HG03442 (cell line): ENCODE measurements at regions not wholly inside any gene's neighbourhood (a gene's known extent, or its start where the extent isn't known, plus 50 kb on each side); places are given as distances from the start of the nearest gene placed in this dataset.

Experiments used
- ATAC-seq: cut with Tn5 transposase; IDR thresholded peaks from one replicate; pipeline ENCODE4 v1.9.1; 2021; ENCODE audit warnings: mild to moderate bottlenecking, moderate library complexity; ENCODE audit not compliant: unreplicated experiment

DNA sequence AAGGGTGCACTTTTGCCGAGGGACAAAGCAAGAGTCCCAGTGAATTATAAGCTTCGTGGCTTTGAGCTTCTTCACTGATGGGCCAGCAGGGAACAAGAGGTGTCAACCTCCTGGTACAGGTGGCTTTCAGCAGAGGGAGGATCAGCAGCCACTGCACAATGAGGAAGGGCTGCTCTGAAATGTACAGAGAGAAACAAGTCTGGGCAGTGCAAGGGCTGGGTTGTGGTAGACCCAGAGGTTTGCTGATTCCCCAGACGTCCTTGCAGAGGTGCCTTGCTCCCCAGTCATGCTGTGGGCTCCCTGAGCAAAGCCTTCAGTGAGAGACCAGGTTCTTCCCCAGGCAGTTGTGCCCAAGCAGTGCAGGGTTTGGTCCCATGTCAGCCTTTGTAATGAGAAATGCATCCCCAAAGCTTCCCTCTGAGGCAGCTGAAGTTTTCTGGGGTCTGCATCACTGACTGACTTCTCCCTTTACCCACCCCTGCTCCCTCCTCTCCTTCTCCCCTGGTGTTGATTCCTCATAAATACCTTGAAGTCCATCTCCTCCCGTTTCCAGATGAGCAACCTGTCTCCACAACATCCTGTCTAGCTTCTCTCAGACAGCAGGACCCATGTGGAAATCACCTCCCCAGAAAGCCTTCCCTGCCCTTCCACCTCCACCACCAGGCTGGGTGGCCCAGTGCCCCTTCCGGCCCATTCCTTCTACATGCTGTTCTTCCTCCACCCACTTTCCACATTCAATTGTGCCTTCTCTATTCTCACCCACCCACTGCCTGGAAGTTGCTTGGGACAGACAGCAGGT lies 599.6 kb upstream of the ADAMTS16 start:
- ATAC-seq: no peak

- ATAC-seq: no peak
Observed at GRCh38 chr5:4541334-4541733, 598.8 kb upstream of the ADAMTS16 start.

- ATAC-seq: no peak
Observed at GRCh38 chr5:4542145-4542778, 597.9 kb upstream of the ADAMTS16 start.

- ATAC-seq: no peak
Observed at GRCh38 chr5:4544049-4544670, 596.0 kb upstream of the ADAMTS16 start.

DNA sequence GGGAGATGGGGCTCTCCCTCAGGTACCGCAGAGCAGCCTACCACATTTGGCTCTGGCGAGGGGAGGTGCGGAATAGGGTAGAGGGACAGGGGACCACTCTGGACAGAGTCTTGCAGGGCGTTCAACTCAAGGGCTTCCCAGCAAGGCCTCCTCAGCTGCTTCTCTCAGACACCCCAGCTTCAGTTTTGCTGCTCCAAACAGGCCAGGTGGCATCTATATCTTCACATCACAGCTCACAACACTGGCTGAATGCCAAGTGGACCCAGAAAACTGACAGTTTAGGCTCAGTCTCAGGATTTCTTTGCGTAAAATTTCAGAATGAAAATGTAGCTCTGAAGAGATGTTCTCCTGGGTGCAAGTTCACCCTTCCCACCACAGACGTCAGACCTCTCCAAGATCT lies 592.6 kb upstream of the ADAMTS16 start:
- ATAC-seq: no peak

GRCh38 chr5:4548341-4548740 lies 591.8 kb upstream of the ADAMTS16 start:
- no peak for ATAC-seq

- no peak for ATAC-seq
Observed at GRCh38 chr5:4549351-4549750, 590.8 kb upstream of the ADAMTS16 start.

DNA sequence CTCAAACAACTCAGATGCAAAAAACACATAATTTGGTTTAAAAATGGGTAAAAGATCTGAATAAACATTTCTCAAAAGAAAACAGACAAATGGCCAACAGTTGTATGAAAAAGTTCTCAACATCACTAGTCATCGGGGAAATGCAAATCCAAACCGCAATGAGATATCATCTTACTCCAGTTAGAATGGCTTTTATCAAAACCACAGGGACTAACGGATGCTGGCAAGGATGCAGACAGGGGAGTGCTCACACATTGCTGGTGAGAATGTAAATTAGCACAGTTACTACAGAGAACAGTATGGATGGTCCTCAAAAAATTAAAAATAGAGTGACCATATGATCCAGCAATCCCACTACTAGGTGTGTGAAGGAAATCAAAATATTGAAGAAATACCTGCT lies 589.1 kb upstream of the ADAMTS16 start:
- no peak for ATAC-seq

DNA sequence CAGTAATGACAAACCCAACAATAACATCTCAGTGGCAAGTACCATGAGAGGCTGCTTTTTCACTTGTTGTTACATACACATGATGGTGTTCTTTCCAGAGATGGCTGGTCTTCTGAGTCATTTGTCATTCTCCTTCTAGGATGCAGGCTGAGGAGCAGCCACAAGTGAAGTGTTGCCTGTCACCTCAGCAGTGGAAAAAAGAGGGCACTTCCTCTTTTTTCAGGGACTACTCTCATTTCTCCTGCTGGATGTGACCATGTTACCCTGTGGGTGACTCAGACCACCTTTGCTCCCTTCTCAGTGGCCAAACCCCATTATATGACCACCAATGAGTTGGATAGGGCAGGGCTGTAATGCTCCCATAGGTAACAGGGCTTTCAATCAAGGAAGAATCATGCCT lies 587.0 kb upstream of the ADAMTS16 start:
- ATAC-seq: no peak

DNA sequence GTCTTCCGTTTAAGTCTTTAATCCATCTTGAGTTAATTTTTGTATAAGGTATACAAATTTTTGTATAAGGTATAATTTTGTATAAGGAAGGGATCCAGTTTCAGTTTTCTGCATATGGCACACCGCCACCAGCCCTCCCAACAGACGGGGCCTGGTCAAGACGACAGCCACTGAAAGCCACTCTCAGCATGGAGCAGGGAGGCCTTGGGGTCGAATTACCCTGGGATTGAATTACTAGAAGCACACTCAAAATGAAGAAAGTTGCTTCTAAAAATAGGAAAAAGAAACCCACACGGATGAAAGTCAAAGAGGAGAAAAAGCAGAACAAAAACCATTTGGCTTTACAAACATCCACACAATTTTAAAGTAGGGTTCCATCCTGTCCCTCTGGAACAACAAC lies 586.2 kb upstream of the ADAMTS16 start:
- ATAC-seq: no peak

DNA sequence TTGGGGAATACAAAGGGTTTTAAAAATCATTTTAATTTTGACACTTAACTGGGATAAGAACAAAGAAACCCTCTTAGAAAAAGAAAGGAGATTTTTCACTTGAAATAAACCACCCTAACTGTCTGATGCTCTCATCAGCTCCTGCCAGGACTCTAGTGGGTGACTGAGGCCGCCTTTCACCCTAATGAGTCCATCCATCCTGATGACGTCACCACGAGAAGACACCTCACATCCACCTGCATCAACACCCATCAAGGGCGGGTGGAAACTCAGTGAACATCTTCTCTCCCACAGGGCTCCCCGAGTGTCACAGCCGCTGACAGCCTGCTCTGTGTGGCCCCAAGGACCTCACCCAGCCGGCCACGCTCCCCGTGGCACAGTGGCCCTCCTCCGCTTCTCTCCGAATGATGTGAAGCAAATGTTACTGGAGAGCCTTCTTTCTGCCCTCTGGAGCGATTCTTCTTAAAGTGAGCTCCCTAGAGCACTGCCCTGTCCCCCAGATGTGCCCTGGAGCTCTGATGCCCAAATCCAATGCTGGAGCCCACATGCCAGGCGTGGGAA lies 584.3 kb upstream of the ADAMTS16 start:
- ATAC-seq: no peak

GRCh38 chr5:4561403-4561802 lies 578.7 kb upstream of the ADAMTS16 start:
- no peak for ATAC-seq

- ATAC-seq: no peak
Observed at GRCh38 chr5:4563400-4563799, 576.7 kb upstream of the ADAMTS16 start.

DNA sequence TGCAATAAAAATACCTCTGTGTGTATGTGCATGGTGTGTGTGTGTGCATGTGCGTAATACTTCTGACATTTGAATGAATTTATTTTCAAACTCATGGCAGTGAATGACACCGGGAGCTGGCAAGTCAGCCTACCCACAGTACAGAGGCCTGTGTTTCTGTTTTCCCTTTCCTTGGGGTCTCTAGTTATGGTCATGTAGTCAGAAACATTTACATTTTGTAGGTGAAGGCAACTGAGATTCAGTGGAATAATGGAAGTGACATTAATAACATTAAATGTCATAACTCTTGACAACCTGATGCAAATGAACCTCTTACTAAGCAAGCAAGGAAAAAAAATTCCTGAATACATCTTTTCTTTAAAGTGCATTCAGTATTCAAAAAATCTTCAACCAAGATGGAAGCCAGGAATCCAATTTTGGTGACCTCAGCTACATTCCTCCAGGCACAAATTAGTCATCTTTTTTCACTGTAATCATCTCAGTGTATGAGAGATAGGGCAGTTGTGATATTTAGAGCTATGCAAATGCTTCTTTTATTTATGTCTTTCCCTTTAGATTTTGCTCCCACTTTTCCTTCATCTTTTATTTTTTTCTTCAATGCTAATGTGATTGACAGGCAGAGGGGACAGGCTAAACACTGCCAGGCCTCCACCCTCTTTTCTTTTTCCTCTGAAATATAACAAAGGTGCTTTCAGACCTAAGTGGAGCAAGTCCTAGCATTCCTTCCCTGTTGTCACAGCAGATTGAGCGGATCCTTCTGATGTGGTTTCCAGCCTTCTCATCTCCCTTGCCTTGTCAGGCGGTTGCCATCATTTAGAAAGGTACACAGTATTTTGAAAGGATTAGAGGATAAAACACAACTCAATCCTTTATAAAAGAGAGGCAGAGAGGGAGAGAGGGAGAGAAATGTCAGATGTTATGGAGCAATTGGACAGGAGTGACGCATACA lies 569.8 kb upstream of the ADAMTS16 start:
- no peak for ATAC-seq

GRCh38 chr5:4571248-4571948 lies 568.7 kb upstream of the ADAMTS16 start:
- ATAC-seq: no peak

DNA sequence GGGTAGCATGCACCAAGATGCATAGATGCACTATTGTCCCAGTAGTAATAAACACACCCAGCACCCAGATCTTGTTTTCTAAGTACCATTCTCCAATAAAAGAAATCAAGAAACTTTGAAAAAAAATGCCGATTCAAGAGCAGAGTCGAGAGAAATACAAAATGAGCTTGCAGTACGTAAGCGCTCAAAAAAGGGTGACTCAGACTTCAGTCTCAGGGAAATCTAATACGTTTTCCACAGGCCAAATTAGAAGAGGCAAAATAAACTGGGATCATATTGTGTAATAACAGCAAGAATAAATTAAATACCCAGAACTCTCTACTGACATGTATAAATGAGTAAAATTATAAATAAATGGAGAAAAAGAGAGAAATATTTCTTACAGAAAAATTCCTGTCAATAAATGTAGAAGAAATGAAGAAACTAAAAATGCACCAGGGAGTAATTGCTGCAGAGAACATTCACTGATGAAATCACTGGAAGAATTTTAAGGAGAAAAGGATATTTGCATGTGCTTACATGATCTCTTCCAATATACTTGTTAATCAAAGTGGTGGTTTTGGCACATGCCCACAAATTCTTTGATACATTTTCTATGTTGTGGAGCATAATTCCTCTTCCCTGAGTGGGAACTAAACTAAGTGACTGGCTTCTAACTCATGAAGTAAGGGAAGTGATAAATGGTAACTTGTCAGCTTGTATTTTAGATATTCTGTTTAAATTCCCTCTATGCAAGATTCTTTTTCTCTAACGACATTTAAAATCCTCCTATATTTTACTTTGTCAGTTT lies 567.6 kb upstream of the ADAMTS16 start:
- no peak for ATAC-seq

DNA sequence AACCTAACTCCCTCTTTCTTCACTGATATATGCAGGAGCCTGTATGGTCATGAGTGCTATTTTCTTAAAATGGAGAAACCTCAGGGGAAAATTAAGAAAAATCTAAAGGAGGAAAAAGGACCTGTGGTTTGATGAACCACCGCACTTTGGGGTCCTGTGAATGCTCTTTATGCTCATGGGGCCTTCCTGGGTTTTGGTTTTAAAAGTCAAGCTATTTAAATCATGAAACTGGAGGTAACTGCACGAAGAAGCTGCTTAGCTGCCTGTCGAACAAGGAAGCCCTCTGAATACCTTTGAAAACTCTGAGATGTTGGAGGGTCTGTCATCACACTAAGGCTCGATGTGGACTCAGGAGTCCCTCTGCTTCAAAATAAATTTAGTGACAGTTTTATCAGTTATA lies 564.5 kb upstream of the ADAMTS16 start:
- no peak for ATAC-seq

DNA sequence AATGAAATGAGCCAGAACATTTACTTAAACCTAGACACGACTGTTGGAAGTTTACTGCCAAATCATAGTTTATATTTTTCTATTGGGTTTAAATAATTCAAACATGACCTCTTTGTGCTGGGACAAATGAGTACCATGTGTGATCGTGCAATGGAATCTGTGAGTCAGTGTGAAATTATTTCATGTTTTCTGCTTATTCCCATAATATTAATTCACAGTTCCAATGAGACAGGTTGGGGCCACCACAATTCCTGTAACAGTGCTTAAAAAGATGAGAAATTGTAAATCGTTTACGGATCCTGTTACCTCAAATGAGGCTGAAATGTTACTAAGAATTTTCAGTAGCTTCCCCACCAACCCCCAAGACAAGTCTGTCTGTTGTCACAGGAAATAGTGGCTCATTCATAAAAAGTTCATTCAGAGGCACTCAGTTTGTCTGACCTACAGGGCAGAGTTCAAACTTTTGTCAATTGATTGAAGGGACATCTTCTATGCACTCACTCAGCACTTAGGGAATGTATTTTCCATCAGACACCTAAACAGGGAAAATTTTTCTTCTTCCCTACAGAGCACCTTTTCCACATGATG lies 563.9 kb upstream of the ADAMTS16 start:
- no peak for ATAC-seq

DNA sequence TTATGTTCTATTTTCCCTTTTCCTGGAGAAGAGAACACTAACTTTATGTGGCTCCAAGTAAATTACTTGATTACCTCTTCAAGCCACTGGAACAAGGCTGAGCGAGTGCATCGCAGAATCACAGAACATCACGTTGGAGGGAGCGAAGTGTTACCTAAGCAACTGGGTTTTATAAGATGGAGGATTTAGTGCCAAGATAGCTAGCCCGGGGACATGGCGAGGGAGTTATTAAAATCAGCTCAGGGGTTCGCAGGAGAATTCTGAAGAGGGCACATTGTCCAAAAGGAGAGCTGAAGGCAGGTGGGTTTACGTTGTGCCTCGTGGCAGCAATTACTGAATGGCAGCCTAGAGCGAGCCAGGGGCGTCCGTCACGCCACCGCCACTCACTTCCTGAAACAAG lies 563.2 kb upstream of the ADAMTS16 start:
- no peak for ATAC-seq
